ENCODE measurements at regions not wholly inside any gene's neighbourhood (a gene's known extent, or its start where the extent isn't known, plus 50 kb on each side); places are given as distances from the start of the nearest gene placed in this dataset.

DNA sequence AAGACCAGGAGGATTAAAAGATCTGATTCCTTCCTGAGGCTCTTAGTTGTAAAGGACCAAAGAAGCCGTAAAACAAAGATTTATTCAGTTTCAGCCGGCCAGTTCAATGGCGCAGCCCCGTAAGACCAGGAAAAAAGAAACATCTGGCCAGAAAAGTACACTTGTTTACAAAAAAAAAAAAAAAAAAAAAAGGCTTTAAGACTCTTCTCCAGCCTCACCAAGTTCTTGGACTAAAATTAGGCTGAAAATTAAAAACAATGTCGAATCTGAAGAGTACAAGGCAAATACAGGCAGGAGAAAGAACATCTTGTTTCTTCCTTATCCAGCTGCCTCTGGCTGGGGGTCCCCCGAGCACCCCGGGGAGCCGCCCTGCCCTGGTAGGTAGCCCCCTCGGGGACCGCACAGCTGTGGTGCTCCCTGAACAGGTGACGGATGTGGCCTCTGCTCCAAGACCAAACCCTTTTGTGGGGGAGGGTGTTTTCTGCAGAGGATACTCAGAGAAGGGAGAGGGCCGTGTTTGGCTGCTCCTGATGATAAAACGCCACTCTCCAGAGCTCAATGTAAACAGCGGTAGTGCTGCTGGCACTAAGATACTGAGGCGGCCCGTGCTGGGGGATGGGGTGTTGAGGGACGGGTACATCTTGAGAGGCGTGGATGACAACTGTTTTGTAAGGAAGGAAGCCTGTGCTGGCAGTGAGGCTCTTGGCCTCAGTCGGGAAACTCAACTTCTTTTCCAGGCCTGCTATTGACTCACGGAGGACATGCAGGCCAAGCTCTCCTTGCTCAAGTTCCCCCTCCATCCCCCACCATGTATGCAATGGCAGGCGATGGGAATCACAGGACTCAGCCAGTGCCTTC, 201.0 kb upstream of the DIO3 start:
- TF ChIP-seq GATA3 (IDR thresholded peaks at IDR 0.05; ENCODE audit: low read depth, low read length) (no peak), GATA2 (IDR thresholded peaks at IDR 0.05; ENCODE audit: low read depth, low read length) (no peak)

DNA sequence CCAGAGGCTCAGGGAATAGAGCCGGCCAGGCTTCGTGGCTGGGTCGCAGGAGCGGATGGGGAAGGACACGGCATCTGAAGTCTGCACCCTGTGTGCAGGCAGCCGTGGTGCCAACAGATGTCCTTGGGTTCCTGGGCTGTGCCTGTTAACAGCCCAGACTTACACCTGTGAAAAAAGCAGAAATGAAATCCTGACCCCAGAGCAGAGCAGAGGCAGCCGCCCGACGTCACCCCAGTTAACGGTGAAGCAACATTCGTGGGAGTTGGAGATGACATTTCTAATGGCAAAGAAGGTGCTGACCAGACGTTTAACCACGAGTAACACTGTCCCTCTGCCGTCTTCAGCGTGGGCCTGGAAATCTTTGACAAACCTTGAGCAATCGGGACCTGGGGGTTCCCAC, 200.3 kb upstream of the DIO3 start:
- TF ChIP-seq GATA3 (IDR thresholded peaks at IDR 0.05; ENCODE audit: low read depth, low read length) = no peak
- no peak for TF ChIP-seq GATA2 (IDR thresholded peaks at IDR 0.05; ENCODE audit: low read depth, low read length)

- TF ChIP-seq GATA2 (IDR thresholded peaks at IDR 0.05; ENCODE audit: low read depth, low read length) = no peak
- TF ChIP-seq GATA3 (IDR thresholded peaks at IDR 0.05; ENCODE audit: low read depth, low read length) = no peak
These were observed 199.6 kb upstream of the DIO3 start for GRCh38 chr14:101361451-101362433.

DNA sequence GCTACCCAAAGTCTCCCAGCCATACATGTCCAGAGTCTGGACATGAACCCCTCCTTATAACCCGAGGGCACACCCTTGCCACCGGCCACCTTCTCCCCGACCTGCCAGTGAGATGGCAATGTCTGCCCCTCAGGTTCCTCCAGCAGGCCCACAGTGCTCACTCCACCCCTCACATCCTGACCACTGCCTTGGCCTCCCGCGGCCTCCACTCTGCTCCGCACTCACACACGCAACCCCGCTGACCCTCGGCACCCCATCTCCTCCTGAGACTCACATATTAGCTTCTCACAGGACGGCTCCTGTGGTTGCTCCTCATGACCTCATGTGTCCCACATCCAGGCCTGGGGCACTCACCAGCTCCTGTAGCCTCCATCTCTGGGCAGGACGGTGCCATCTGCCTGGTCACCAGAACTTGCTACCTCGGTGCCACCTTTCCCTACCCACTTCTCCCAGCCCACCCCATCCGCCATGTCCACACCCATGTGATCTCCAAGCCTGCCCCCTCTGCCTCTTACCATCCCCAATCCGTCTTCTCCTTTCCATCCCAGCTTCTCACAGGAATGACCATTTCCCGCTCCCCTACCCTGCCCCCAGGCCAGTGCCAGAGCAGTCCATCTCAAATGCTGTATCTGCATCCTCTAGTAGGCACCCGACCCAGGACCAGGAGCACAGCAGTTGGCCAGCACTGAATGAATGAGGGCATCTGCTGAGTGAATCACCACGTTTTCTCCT, 198.6 kb upstream of the DIO3 start:
- TF ChIP-seq GATA2 (IDR thresholded peaks at IDR 0.05; ENCODE audit: low read depth, low read length) (no peak), GATA3 (IDR thresholded peaks at IDR 0.05; ENCODE audit: low read depth, low read length) (no peak)

DNA sequence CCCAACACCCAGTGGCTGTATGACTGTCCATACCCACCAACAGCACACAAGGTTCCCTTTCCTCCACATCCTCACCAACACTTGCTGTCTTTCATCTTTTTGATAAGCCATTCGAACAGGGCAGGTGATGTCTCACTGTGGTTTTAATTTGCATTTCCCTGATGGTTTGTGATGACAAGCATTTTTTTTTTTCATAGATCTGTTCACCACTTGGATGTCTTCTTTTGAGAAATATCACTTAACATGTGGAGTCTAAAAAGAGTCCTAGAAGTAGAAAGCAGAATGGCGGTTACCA, 198.1 kb upstream of the DIO3 start:
- no peak for TF ChIP-seq GATA2 (IDR thresholded peaks at IDR 0.05; ENCODE audit: low read depth, low read length)
- TF ChIP-seq GATA3 (IDR thresholded peaks at IDR 0.05; ENCODE audit: low read depth, low read length) = no peak

DNA sequence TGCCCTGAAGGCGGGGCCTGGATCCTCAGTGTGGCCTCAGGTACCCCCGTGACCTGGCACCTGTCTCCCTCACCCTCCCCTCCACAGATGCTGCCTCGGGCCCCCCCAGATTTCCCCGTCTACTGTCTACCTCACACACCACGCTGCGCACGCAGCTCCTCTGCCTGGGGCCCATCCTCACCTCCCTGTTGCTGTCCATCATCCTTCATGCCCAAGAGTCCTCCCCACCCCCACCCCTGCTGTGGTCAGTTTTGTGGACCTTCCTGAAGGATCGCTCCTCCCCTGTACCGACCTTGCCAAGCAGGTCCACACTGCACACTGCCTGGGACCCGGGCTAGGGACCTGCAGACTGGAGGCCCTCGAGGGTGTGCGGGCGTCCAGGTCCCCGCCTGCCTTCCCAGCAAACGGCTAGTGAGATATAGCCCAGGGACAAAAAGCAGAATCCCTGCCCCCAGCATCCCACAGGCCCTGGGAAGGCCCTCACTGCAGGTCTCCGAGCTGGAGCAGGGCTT, 197.4 kb upstream of the DIO3 start:
- TF ChIP-seq GATA2 (IDR thresholded peaks at IDR 0.05; ENCODE audit: low read depth, low read length) (no peak), GATA3 (IDR thresholded peaks at IDR 0.05; ENCODE audit: low read depth, low read length) (no peak)

DNA sequence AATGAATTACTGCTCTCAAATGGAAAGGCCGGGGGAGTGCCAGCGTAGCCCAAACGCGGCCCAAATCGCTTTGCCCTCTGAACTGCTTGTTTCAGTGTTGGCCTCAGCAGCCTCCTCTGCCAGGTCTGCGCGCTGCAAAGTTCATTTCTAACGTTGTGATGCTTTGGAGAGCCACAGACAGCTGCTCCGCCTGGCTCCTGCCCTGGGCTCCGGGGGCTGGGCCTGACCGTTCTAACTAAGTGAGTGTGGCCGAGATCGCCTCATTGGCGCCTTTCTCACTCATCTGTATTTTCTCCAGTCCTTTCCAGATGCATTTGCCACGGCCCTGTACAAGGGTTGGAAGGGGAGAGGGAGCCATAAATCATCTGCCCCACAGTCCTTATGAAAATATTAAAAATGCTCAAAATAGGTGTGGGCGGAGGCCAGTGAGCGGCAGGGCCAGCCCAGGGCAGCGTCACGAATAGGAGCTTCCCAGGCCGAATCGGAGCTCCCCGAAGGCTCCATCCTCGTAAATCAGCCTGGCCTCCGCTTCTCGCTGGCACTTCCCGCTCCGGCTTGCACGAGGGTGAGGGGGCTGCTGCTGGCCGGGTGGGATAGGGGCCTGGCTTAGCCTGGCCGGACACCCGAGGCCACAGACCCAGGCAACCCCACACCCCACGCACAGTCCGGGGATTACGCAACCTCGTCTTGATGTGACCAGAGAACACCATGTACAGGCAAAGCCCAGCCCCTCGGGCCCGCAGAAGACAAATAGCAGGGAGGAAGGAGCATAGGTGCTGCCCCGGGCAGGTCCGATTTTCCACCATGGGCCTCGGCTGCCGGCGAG, 196.6 kb upstream of the DIO3 start:
- no peak for TF ChIP-seq GATA2 (IDR thresholded peaks at IDR 0.05; ENCODE audit: low read depth, low read length)
- no peak for TF ChIP-seq GATA3 (IDR thresholded peaks at IDR 0.05; ENCODE audit: low read depth, low read length)

DNA sequence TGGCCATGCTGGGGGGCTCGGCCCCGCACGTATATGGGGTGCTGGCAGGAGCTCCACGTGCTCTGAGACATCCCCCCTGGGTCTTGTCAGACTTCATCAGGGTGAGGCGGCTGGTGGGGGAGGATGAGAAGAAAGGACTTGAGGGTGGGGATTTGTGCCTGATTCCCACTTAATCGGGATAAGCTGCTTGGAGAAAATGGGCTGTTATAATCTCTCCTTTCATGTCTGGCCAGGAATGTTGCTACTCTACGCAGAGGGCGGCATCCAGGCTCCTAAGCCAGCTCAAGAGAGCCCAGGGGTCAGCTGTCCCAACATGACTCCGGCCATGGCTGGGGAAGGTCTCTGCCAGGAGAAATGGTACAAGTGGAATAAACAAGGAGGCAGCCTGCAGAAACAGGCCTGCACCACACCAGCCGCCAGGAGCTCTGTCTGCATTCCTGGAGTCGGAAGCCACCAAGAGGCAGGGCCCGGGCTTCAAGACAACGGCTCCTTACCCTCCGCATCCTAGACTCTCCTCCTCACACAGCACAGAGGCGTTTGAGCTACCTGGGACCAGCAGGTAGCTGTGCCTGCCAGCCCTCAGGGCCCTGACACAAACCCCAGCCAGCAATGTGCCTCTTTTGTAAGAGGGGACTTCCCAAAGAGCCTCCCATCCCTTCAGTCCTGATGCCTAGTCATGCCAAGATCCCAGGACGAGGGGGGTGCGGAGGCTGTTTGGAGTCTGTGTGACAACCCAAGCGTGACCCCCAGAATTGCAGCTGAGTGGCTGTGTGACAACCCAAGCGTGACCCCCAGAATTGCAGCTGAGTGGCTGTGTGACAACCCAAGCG, 195.8 kb upstream of the DIO3 start:
- TF ChIP-seq GATA2 (IDR thresholded peaks at IDR 0.05; ENCODE audit: low read depth, low read length) (no peak), GATA3 (IDR thresholded peaks at IDR 0.05; ENCODE audit: low read depth, low read length) (no peak)

DNA sequence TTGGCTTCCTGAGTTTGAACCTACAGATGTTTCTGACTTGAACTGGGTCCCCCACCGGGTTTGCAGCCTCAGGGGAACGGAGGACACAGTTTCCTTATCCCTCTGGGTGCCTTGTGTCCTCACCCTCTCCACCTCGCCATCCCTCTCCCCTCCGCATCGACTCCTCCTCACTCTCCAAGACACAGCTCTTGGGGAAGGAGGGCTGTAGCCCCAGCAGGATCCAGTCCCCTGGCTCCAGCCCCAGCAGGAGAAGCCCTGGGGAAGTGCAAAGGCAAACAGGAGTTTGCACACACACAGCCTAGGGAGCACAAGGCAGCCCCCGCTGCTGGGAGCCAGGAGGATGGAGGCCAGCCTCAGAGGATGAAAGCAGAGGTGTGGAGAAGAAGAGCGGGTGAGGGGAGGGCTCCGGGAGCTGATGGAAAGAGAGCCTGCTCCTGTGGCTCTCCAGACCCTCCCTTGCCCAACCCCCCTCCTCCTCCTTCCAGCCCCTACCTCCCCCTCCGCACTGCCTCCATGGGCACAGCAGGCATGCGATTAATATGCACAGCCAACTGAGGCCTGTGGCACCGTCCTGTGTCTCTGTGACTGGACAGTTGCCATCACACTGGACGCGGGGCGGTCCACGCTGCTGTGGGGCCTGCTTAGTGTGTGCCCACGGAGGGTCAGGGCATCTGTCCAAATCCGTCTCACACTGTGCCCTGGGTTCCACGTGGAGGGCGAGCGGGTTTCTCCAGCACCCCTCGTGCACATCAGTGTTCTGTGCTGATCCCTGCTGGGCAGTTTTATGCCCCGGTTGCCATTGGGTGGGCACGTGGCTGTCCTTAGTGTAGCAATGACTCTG, 193.7 kb upstream of the DIO3 start:
- TF ChIP-seq GATA3 (IDR thresholded peaks at IDR 0.05; ENCODE audit: low read depth, low read length) (no peak), GATA2 (IDR thresholded peaks at IDR 0.05; ENCODE audit: low read depth, low read length) (no peak)

DNA sequence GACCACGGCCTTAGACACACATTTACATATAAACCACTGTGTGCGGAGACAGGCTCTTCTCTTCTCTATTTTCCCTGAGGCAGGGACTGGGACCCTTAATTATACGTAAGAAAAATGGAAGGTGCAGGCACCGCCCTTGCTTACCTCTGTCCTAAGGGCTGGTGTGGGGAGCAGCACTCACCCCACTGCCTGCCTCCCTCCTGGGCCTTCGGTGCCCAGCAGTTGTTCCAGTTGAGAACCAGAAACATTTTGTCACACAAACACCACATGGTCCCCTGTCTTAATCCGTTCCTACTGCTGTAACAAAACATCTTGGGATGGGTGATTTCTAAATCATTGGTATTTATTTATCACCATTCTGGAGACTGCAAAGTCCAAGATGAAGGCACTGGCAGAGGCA, 192.7 kb upstream of the DIO3 start:
- TF ChIP-seq GATA3 (IDR thresholded peaks at IDR 0.05; ENCODE audit: low read depth, low read length) (no peak), GATA2 (IDR thresholded peaks at IDR 0.05; ENCODE audit: low read depth, low read length) (no peak)

DNA sequence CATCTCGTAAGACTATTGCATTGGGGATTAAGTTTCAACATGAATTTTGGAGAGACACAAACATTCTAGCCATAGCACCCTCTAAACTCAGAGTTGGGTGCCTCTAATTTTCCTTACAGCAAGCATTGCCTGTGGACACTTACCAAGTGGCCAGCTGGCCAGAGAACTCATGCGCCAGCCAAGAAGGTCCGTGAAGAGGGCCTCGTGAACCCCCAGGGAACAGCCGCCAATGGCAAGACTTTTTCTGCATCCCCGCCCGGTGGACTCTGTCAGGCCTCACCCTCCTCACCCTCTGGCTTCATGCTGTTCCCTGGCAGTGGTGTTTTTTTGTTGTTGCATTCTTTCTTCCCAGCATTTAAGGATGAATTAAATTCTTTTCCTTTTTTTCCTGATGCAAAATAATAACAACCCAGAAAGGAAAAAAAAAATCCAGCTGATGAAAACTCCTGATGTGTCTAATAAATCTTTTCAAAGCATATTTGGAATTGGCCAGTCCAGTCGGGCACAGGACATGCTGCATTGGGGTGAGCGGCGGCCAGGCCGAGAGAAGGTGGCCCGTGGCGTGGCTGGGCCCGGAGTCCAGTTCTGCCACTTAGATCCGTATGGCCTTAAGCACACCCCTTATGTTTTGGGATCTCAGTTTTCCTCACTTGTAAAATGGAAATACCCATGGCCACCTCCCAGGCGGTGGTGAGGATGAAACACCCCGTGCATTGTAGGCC, 191.9 kb upstream of the DIO3 start:
- TF ChIP-seq GATA2 (IDR thresholded peaks at IDR 0.05; ENCODE audit: low read depth, low read length) = no peak
- TF ChIP-seq GATA3 (IDR thresholded peaks at IDR 0.05; ENCODE audit: low read depth, low read length) = no peak
